ENCODE measurements at regions not wholly inside any gene's neighbourhood (a gene's known extent, or its start where the extent isn't known, plus 50 kb on each side); places are given as distances from the start of the nearest gene placed in this dataset.

DNA sequence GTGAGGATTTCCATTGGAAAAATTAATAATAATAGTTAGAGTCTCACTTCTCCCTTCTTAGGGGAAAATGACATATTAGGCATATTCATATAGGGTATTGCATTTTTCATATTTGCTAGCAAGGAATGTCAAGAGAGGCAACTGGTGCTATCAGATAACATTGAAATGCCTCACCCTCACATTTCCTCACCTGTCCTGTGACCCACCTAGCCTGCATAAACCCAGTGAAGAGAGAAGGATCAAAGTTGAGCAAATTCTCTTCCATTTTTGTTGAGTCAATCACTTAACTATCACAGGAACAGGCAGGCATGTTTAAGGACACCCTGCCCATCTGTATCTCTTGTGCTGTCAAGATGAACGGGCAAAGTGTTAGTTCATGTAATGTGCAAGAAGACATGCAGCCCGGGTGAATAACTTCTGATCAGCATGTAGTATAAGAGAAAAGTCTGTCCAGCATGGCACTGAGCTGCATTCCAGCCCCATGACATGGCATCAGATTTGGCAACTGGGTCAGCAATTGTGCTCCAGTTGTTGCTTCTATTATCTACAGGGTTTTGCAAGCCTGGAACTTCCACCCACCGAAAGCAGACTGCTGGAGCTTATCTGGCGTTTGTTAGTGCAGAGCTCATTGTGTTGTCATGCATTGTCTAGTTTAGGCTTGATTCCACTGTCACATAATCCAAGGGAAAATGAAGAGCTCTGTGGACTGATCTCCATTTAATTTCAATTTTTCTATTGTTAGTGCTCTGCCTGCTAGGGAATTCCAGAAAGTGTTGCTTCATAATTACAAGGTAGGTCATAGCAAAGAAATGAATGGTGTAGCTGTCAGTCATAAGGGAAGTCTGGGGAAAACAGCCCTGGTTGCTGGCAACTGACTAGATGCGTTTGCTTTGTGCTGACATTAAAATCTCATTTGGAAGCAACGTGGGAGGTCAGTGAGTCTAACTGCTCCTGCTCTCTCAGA is 138.4 kb upstream of the TNFAIP3 start:
- Histone ChIP-seq H2AFZ (ENCODE audit: low read length) (no peak overlapping the region), H3K4me3 (ENCODE audit: low read length) (no peak overlapping the region), H3K27me3 (replicated peaks; ENCODE audit: insufficient read depth, low read length) (no peaks in the 10 kb centered on the region), H3F3A (ENCODE audit: insufficient read depth, low read length) (no peaks in the 10 kb centered on the region), H3K9me2 (replicated peaks; ENCODE audit: insufficient read depth, low read length) (no peaks in the 10 kb centered on the region), H4K20me1 (ENCODE audit: insufficient read depth, low read length) (no peaks in the 10 kb centered on the region), H3K4me1 (ENCODE audit: low read length) (peaks cover 14% of the 10 kb centered on the region), H3K9me3 (replicated peaks; ENCODE audit: insufficient read depth, low read length) (no peaks in the 10 kb centered on the region), H3K9ac (ENCODE audit: low read length) (no peak overlapping the region), H3K36me3 (replicated peaks; ENCODE audit: insufficient read depth, low read length) (no peaks in the 10 kb centered on the region), H3K27ac (ENCODE audit: low read length) (no peak overlapping the region), H3K4me2 (ENCODE audit: low read depth, low read length) (no peak overlapping the region), H3K79me2 (ENCODE audit: low read length) (no peaks in the 10 kb centered on the region)
- TF ChIP-seq EZH2 (optimal IDR thresholded peaks at IDR 0.05; ENCODE audit: low read depth, low read length) (no peak), EZH2phosphoT487 (IDR thresholded peaks at IDR 0.05; ENCODE audit: low read length) (no peak)
- TF ChIP-seq, protein P1, sequence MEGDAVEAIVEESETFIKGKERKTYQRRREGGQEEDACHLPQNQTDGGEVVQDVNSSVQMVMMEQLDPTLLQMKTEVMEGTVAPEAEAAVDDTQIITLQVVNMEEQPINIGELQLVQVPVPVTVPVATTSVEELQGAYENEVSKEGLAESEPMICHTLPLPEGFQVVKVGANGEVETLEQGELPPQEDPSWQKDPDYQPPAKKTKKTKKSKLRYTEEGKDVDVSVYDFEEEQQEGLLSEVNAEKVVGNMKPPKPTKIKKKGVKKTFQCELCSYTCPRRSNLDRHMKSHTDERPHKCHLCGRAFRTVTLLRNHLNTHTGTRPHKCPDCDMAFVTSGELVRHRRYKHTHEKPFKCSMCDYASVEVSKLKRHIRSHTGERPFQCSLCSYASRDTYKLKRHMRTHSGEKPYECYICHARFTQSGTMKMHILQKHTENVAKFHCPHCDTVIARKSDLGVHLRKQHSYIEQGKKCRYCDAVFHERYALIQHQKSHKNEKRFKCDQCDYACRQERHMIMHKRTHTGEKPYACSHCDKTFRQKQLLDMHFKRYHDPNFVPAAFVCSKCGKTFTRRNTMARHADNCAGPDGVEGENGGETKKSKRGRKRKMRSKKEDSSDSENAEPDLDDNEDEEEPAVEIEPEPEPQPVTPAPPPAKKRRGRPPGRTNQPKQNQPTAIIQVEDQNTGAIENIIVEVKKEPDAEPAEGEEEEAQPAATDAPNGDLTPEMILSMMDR (IDR thresholded peaks at IDR 0.05; ENCODE audit: low read length), result no peak
- DNase-seq, result no peak

DNA sequence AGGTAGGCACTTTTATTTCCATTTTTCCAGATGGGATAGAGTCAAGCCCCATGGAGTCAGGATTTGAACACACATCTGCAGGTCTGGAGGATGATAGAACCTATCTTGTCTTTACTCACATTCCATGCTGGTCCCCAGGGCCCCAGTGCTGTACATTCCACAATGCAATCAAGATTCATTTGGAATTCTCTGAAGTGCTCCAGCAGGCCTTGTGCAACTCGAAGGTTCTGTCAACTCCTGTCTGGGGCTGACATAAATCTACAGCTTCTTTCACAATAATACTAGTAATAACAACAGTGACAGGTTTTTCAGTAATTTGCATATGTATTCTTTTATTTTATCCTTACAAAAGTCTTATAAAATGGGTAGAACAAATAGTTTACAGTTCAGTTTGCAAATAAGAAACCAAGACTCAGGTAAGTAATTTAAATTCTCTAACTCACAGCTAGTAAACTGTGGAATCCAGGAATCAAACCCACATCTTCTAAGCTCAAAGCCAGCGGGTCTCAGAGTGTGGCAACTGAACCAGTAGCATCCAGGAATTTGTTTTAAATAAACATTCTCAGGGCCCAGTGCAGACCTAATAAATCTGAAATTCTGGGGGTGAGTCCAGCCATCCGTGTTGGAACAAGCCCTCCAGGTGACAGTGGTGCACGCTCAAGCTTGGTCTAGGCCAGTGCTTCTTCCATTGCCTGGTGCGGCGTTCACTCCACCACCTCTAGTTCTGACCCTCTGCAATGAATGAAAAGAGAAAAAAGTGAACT is 137.0 kb upstream of the TNFAIP3 start:
- no peaks in the 10 kb centered on the region for H3K36me3 ChIP-seq (replicated peaks; ENCODE audit: insufficient read depth, low read length)
- peaks cover 14% of the 10 kb centered on the region for H3K4me1 ChIP-seq (ENCODE audit: low read length)
- H3K9me3 ChIP-seq (replicated peaks; ENCODE audit: insufficient read depth, low read length), result no peaks in the 10 kb centered on the region
- H3K27me3 ChIP-seq (replicated peaks; ENCODE audit: insufficient read depth, low read length), result no peaks in the 10 kb centered on the region
- no peak overlapping the region for H3K9ac ChIP-seq (ENCODE audit: low read length)
- no peak overlapping the region for H3K4me2 ChIP-seq (ENCODE audit: low read depth, low read length)
- H2AFZ ChIP-seq (ENCODE audit: low read length), result no peak overlapping the region
- DNase-seq, result no peak
- TF ChIP-seq, protein P1 (IDR thresholded peaks at IDR 0.05; ENCODE audit: low read length), result no peak
- TF ChIP-seq EZH2phosphoT487 (IDR thresholded peaks at IDR 0.05; ENCODE audit: low read length) (no peak), EZH2 (optimal IDR thresholded peaks at IDR 0.05; ENCODE audit: low read depth, low read length) (no peak)
- H3K4me3 ChIP-seq (ENCODE audit: low read length), result no peak overlapping the region
- no peaks in the 10 kb centered on the region for H3F3A ChIP-seq (ENCODE audit: insufficient read depth, low read length)
- no peaks in the 10 kb centered on the region for H3K79me2 ChIP-seq (ENCODE audit: low read length)
- H3K9me2 ChIP-seq (replicated peaks; ENCODE audit: insufficient read depth, low read length), result no peaks in the 10 kb centered on the region
- no peaks in the 10 kb centered on the region for H4K20me1 ChIP-seq (ENCODE audit: insufficient read depth, low read length)
- H3K27ac ChIP-seq (ENCODE audit: low read length), result no peak overlapping the region

DNA sequence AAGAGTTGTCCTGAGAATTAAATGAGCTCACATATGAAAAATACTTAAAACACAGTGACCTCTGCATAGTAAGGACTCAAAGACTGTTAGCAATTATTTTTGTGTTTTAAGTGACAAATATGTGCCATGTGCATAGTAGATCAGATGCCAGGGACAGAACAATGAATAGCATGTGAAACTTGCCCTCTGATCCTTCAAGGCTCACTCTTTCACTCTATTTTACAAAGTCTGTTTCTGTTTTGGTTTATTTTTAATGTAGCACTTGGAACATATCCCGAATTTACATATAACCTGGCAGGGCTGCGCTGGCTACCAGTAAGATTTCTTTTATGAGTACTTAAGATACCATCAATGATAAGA is 135.5 kb upstream of the TNFAIP3 start:
- Histone ChIP-seq H3K27ac (ENCODE audit: low read length) (no peak overlapping the region), H3K4me3 (ENCODE audit: low read length) (no peak overlapping the region)
- TF ChIP-seq EZH2 (optimal IDR thresholded peaks at IDR 0.05; ENCODE audit: low read depth, low read length) (no peak), EZH2phosphoT487 (IDR thresholded peaks at IDR 0.05; ENCODE audit: low read length) (no peak)
- TF ChIP-seq, protein P1 (IDR thresholded peaks at IDR 0.05; ENCODE audit: low read length), result no peak

More for the DNA sequence above, 135.5 kb upstream of the TNFAIP3 start:
- Histone ChIP-seq H3K9me3 (replicated peaks; ENCODE audit: insufficient read depth, low read length) (no peaks in the 10 kb centered on the region), H3K36me3 (replicated peaks; ENCODE audit: insufficient read depth, low read length) (no peaks in the 10 kb centered on the region), H3K79me2 (ENCODE audit: low read length) (no peaks in the 10 kb centered on the region), H3K9me2 (replicated peaks; ENCODE audit: insufficient read depth, low read length) (no peaks in the 10 kb centered on the region), H4K20me1 (ENCODE audit: insufficient read depth, low read length) (no peaks in the 10 kb centered on the region), H2AFZ (ENCODE audit: low read length) (no peak overlapping the region), H3K4me1 (ENCODE audit: low read length) (peaks cover 28% of the 10 kb centered on the region), H3F3A (ENCODE audit: insufficient read depth, low read length) (peaks cover 11% of the 10 kb centered on the region), H3K27me3 (replicated peaks; ENCODE audit: insufficient read depth, low read length) (no peaks in the 10 kb centered on the region), H3K4me2 (ENCODE audit: low read depth, low read length) (0 out of 2 replicates have a peak overlapping the region, but pooled peaks have one; percentile 16), H3K9ac (ENCODE audit: low read length) (no peak overlapping the region)
- no peak for DNase-seq
